Neural crest cell (in vitro differentiated cells): ENCODE measurements at regions not wholly inside any gene's neighbourhood (a gene's known extent, or its start where the extent isn't known, plus 50 kb on each side); places are given as distances from the start of the nearest gene placed in this dataset.

Source experiments
- DNase-seq: peaks from one replicate; pipeline ENCODE4 v3.0.0; 2021; ENCODE audit warnings: low read depth, mixed read lengths, low spot score
- H3K27ac Mint-ChIP-seq: one replicate; pipeline ENCODE4 v1.8.0; 2021; ENCODE audit warnings: mild to moderate bottlenecking, mixed read lengths; ENCODE audit not compliant: unreplicated experiment
- H3K27me3 Mint-ChIP-seq: 2 replicates; pipeline ENCODE4 v1.8.0; 2021; ENCODE audit warnings: low read depth, mild to moderate bottlenecking, mixed read lengths
- H3K36me3 Mint-ChIP-seq: 2 replicates; pipeline ENCODE4 v1.8.0; 2021; ENCODE audit warnings: low read depth, mild to moderate bottlenecking, mixed read lengths
- H3K4me1 Mint-ChIP-seq: 2 replicates; pipeline ENCODE4 v1.8.0; 2021; ENCODE audit warnings: mixed read lengths
- H3K4me3 Mint-ChIP-seq: one replicate; pipeline ENCODE4 v1.8.0; 2021; ENCODE audit warnings: mild to moderate bottlenecking, mixed read lengths
- H3K9me3 Mint-ChIP-seq: 2 replicates; pipeline ENCODE4 v1.8.0; 2021; ENCODE audit warnings: mixed read lengths
- TF ChIP-seq, protein P1 (sequence below): fragments of 200-600 bp; sonication (generic); conservative IDR thresholded peaks from 2 replicates; pipeline ENCODE4 v1.5.0; 2021; ENCODE audit warnings: antibody characterized with exemption, mild to moderate bottlenecking

DNA sequence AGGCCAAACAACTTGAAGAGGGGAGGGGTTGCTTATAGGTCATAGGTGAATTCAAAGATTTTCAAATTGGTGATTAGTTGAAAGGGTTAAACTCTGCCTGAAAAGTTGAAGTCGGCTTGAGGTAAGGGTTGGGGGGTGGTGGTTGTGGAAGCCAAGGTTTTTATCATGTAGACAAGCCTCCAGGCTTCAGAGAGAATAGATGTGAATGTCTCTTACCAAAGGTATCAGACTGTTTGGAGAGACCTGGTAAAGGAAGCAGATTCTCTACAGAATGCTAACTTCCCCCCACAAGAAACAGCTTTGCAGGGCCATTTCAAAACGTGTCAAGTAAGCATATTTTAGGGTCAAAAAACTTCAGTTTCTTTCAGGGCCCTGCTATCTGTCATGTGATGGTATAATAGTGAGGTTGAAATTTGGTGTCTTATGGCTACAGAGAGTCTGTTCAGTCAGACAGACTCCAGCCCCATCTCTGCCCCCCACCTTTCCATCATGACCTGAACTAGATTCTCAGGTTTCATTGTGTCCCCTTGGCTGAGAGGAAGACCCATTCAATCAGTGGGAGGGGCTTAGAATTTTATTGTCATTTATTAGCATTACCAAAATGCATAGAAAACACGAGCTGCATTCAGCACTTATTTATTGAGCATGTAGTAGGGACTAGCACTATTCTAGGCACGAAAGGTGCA lies 136.5 kb downstream of the MAP3K7 start:
- H3K4me1 Mint-ChIP-seq = peaks cover 19% of the 10 kb centered on the region
- no peaks in the 10 kb centered on the region for H3K27me3 Mint-ChIP-seq
- TF ChIP-seq, protein P1, sequence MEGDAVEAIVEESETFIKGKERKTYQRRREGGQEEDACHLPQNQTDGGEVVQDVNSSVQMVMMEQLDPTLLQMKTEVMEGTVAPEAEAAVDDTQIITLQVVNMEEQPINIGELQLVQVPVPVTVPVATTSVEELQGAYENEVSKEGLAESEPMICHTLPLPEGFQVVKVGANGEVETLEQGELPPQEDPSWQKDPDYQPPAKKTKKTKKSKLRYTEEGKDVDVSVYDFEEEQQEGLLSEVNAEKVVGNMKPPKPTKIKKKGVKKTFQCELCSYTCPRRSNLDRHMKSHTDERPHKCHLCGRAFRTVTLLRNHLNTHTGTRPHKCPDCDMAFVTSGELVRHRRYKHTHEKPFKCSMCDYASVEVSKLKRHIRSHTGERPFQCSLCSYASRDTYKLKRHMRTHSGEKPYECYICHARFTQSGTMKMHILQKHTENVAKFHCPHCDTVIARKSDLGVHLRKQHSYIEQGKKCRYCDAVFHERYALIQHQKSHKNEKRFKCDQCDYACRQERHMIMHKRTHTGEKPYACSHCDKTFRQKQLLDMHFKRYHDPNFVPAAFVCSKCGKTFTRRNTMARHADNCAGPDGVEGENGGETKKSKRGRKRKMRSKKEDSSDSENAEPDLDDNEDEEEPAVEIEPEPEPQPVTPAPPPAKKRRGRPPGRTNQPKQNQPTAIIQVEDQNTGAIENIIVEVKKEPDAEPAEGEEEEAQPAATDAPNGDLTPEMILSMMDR = no peak
- no peak overlapping the region for H3K27ac Mint-ChIP-seq
- H3K9me3 Mint-ChIP-seq = no peaks in the 10 kb centered on the region
- no peaks in the 10 kb centered on the region for H3K36me3 Mint-ChIP-seq
- no peak overlapping the region for H3K4me3 Mint-ChIP-seq
- DNase-seq = no peak

DNA sequence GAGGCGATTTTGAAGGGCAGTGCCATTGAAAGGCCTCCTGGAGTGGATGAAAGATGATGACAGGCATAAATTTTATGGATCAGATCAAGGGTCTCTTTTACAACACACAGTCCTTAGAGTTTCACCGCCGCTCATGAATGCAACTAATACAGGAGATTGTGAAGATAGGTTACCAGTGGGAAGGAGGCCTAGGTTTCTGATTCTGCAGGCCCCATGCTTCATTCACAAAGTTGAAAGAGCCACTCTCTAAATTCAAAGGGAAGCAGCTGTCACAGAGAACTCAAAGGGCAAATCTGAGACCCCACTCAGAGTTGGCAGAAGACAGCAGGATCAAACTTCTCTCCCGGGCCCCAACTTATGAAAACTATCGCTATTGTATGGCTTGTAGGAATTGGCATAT lies 137.6 kb downstream of the MAP3K7 start:
- TF ChIP-seq, protein P1 = no peak
- DNase-seq = no peak
- H3K27me3 Mint-ChIP-seq = no peaks in the 10 kb centered on the region
- H3K36me3 Mint-ChIP-seq = no peaks in the 10 kb centered on the region
- H3K9me3 Mint-ChIP-seq = no peaks in the 10 kb centered on the region
- H3K4me1 Mint-ChIP-seq = peaks cover 28% of the 10 kb centered on the region
- no peak overlapping the region for H3K27ac Mint-ChIP-seq
- no peak overlapping the region for H3K4me3 Mint-ChIP-seq

DNA sequence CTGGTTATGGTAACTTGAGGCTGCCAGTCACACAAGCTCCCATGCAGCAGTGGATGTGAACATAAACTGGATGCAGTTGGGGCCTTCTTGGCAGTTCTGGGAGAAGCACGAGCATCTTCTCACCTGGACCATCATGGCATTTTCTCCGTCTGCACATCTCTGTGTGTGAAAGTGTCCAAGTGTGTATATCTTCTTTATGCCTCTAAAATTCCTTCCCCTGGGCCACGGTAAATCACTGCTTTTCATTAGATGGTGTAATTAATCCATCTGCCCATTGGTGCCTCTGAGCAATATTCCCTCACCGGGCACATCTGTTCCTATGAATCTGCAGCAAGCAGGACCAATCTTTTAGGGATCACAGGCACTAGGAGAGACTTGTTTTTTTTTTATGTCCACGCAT lies 138.0 kb downstream of the MAP3K7 start:
- TF ChIP-seq, protein P1 = no peak

DNA sequence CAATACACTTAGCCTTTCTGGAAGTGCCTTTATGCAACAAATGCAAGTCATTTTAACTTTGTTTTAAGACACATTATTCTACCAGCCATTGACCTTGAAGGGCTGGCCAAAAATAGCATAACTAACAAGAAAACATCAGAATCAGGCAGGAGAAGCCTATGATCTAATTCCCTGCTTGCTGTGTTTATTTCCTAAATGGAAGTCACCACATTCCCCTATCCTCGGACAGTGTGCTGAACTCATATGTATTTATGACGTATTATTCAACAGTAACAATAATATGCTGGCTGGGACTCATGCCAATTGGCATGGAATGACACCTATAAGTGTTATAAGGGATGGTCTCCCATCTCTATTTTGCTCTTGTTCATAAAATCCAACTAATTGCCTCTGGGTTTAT lies 140.7 kb downstream of the MAP3K7 start:
- no peak for DNase-seq
- H3K36me3 Mint-ChIP-seq = no peaks in the 10 kb centered on the region
- H3K4me1 Mint-ChIP-seq = peaks cover 49% of the 10 kb centered on the region
- H3K4me3 Mint-ChIP-seq = no peak overlapping the region
- no peaks in the 10 kb centered on the region for H3K9me3 Mint-ChIP-seq
- no peak overlapping the region for H3K27ac Mint-ChIP-seq
- H3K27me3 Mint-ChIP-seq = no peaks in the 10 kb centered on the region
- TF ChIP-seq, protein P1 = no peak

More for the DNA sequence above, 138.0 kb downstream of the MAP3K7 start:
- Mint-ChIP-seq H3K4me3 (no peak overlapping the region), H3K36me3 (no peaks in the 10 kb centered on the region), H3K27ac (peak overlapping the region; percentile 80), H3K27me3 (no peaks in the 10 kb centered on the region), H3K9me3 (no peaks in the 10 kb centered on the region), H3K4me1 (peaks cover 32% of the 10 kb centered on the region)
- no peak for DNase-seq

DNA sequence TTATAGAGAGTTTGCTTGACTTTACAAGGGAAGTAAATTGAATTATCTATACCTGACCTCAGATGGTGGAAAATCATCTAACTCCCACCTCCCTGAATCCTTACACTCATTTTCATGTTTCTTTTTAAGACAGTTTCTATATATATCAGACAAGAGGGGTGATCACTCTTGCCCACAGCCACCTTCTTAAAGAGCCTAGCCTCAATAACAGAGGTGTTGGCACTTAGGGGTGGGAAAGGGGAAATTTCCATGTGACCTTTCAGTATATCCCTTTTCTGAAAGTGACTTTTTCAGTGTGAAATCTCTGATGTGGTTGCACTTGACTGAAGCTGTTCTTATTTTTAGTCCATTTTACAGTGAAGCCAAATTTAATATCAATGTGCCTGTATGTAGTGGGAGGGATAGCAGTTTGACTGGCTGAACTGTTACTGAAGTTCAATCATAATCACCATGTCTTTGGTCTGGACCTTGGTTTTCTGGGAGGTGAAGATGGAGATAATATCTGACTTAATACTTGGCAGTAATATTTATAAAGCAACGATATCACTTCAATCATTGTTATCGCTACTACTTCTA lies 141.3 kb downstream of the MAP3K7 start:
- DNase-seq = no peak
- Mint-ChIP-seq H3K9me3 (no peaks in the 10 kb centered on the region), H3K4me1 (peaks cover 55% of the 10 kb centered on the region), H3K36me3 (no peaks in the 10 kb centered on the region), H3K27me3 (no peaks in the 10 kb centered on the region), H3K4me3 (no peak overlapping the region), H3K27ac (no peak overlapping the region)
- TF ChIP-seq, protein P1 = no peak
